Stimulated activated CD4-positive, alpha-beta T cell treated with anti-CD3 and anti-CD28 coated beads, Interleukin-2, amount 100 ng/mL, for 24 hours (primary cell): ENCODE measurements at regions not wholly inside any gene's neighbourhood (a gene's known extent, or its start where the extent isn't known, plus 50 kb on each side); places are given as distances from the start of the nearest gene placed in this dataset.
A peak's percentile ranks its signal among the peaks of the same experiment; 100 is the strongest.
"Not testable (repeated sequence)": the region's sequence is repeated elsewhere in the genome, so short reads cannot be mapped to it uniquely, and the experiment has no call there.

Source experiments
- DNase-seq, 2 donors: peaks; one replicate each; pipeline ENCODE4 v3.0.0-alpha.2; 2020

DNA sequence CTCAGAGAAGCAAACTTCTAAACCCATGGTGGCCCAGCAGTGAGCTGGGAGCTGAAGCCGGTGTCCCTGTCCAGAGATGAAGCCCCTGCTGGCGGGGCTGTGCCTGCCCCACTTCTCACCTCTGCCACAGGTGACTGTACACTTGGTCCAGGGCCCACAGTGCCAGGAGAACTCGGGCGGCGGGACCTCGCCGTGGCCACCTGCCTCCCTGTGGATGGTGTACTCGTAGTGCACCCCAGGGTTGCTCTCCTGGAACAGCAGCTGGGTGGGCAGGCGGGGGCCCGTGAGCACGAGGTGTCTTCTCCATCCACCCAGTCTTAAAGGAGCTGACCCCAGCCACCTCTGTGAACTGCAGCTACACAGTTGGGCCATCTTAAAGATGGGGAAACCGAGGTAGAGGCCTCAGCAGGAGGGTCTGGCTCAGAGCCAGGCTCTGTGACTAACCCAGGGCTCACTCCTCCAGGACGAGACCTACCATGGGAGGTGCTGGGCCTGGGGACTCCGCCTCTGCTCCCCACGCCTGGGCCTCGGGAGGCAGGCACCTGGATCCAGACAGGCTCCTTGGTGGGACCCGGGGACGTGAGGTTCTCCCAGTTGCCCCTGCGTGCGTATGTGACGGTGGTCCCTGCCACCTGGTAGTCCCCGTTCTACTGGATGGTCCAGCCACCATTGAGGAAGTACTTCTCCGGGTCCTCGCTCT is 113.1 kb upstream of the AKAP13 start:
- DNase-seq, result not testable (repeated sequence)

- no peak for DNase-seq
Observed at GRCh38 chr15:85274315-85275050, 105.9 kb upstream of the AKAP13 start.

DNA sequence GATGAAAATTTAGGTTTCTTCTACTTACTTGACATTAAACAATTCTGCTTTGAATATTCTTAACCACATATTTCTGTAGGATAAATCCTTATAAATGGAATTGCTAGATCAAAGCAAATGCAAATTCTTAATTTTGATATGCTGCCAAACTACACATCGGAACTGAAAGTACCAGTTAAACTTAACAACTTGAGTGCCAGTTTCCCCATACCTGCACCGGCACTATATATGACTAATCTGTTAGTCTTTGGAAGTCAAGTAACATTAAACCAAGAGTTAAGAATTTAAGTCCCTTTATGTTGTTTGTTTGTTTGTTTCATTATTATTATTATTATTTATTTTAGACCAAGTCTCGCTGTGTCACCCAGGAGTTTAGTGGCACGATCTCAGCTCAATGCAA is 103.9 kb upstream of the AKAP13 start:
- DNase-seq, result no peak

DNA sequence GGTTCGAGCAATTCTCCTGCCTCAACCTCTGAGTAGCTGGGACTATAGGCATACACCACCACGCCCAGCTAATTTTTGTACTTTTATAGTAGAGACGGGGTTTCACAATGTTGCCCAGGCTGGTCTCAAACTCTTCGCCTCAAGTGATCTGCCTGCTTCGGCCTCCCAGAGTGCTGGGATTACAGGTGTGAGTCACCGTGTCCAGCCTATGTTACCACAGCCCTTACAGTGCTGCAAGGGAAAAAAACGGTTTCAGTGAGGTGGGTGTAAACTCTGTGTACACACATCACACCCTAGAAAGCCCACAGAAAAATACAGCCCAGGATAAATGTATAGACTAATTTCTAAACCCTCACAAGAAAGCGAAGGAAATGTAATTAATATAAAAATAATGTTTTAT is 103.5 kb upstream of the AKAP13 start:
- no peak for DNase-seq

DNA sequence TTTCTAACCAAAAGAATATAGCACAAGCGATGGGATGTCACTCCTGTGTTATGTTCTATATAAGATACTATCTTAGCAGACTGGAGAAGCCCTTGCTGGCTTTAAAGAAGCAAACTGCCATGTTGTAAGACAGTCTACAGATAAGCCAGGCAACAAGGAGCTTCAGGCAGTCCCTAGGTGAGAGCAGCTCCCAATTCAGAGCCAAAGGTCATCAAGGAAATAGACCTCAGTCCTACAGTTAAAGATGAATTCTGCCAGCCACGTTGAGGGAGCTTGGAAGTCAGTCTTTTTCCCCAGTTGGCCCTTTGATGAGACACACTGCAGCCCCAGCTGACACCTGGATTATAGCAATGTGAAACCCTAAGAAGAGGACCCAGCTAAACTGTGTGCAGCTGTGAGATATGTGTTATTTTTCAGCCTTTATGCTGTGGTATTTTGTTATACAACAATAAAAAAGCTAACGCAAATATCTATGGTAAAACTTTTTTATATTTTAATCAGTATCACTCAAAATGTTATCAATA is 102.5 kb upstream of the AKAP13 start:
- no peak for DNase-seq

DNA sequence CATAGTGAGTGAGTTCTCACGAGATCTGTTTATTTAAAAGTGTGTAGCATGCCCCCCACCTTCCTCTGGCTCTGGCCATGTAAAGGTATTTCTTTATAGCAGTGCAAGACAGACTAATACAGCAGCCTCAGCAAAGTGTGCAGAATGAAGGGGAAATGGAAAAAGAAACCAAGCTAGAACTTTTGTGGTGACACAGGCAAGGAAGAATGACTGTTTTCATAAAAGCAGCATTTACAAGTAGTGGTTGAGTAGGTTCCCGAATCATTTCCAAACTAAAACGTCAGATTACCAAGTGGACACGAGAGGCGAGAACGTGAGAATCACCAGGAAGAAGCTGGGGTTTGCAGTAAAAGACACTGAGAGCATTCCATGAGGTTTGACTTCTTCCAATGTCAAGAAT is 100.2 kb upstream of the AKAP13 start:
- DNase-seq, result no peak

DNA sequence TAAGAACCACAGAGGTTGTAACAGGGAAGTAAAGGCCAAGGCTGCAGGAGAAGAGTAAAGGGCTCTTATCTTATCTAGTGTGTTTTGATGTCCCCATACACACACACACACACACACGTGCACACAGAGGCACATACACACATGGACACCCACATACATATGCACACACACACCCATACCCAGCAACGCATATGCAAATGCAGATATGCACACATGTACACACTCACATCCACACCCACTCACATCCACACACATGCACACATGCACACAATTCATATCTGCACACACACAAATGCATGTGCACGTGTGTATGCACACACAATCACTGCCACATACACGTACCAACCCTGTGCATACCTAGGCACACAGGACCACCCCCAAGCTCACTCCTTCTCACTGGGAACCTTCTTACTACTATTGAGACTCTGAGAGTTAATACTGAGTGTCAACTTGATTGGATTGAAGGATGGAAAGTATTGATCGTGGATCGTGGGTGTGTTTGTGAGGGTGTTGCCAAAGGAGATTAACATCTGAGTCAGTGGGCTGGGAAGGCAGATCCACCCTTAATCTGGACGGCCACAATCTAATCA is 99.0 kb upstream of the AKAP13 start:
- DNase-seq, result no peak

DNA sequence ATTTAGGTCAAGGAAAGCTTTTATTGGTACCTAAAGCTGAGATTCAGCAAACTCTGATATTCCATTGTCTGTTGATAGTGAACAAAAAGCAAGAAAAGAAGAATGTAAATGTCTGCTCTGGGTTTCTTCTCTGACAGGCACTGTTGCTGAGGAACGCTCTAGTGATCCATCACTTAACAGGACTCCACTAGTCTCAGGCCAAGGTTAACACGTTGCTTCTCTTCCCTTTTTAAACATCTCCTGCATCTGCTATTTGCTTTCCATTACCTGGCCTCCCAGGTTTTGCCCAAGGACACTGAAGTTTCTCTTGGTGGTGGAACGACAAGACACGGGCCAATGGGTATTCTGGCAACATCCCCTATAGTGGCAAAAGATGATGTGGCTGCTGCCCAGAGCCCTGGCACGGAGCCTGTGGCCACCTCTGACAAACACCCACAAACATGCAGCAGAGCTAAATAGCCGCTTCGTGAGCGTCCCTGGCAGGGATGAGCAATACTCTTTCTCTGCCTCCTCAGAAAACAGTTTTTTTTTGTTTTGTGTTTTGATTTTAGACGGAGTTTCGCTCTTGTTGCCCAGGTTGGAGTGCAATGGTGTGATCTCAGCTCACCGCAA is 97.8 kb upstream of the AKAP13 start:
- DNase-seq, result no peak

DNA sequence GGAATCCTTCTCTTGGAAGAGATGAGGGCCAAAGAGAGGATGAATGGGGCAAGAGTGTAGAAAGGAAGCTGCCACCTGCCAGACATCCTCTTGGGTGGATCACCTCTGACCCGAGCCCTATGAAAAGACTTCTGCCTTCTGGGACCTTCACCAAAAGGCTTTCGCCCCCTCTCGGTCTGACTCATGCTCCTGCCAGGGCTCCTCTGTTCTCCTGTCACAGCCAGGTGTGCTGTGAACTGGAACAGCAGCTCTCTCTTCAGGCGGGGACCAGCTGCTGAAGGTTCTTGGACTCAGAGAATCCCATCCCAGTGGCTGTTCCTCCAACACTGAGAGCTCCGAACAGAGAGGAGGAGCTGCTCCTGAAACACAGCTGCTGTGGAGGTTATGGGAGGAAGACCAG is 96.6 kb upstream of the AKAP13 start:
- not testable (repeated sequence) for DNase-seq

GRCh38 chr15:85284497-85284896 is 95.9 kb upstream of the AKAP13 start:
- DNase-seq, result no peak

DNA sequence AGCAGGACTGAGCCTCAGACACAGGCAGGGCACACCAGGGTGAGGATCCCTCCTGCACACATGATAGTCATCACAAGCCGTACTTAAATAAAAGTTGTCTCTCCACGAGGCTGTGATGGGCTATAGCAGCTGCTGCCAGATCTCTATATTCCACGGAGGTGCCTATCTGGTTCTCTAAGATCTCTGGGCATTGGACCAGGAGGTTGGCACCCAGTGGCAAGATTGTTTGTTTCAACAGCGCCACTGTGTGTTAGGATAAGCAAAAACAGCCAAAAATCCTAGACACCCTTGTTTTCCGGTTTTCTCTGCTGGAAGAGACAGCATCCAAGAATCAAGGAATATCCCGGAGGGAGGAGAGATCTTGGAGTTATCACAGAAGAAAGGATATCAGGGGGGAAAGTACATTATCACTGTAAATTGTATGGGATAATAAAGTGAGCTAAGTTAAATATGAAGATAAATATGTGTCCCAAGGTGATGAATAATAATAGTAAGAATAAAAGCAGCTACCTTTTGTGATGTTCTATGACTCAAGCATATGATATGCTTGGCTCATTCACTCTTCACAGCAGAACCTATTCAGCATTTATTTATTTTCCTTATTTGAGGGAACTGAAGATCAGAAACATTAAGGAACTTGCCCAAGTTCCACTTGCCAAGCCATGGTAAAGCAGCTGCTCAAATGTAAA is 90.6 kb upstream of the AKAP13 start:
- no peak for DNase-seq

DNA sequence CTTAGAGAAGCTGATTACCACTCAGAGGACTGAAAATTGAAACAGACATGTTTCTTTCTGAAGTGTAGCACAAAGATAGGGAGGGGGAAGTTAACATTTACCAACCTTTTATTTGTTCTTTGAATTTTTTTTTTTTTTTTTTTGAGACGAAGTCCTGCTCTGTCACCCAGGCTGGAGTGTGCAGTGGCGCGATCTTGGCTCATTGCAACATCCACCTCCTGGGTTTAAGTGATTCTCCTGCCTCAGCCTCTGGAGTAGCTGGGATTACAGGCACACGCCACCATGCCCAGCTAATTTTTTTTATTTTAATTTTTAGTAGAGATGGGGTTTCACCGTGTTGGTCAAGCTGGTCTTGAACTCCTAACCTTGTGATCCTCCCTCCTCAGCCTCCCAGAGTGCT is 87.8 kb upstream of the AKAP13 start:
- not testable (repeated sequence) for DNase-seq

DNA sequence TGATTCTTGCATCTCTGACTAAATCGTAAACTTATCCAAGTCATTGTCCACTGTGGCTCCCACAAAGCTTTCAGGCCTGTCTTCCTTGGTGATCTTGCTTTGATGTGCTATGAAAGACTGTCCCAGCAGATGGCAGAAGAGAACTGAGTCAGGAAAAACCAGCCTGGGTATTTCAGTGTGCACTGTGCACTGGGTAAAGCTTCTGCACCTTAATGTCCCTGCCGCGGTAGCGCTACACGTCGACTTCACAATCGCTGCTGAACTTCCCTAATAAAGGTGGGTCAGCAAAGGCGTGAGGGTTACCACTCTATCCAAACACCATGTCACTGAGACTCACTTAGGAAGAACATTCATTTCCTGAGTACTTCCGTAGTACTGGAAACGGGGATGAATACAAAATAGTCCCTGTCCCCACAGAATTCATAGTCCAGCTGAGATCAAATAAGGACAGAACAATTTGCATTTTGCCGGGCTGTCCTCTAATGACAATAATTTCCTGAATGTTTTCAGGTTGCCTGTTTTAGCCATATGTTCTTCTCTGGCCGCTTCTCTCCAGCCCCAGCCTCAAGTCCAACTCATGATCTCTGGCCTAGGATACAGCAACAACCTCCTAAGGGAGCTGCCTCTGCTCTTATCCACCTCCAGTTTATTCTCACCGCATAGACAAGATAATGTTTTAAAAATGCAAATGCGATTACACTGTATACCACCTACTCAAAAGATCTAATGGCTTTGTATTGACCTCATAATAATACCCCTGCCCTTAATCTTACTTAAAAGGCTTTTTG is 83.6 kb upstream of the AKAP13 start:
- DNase-seq, result peak; percentile 56 to 75

GRCh38 chr15:85297537-85297936 is 82.9 kb upstream of the AKAP13 start:
- no peak for DNase-seq

DNA sequence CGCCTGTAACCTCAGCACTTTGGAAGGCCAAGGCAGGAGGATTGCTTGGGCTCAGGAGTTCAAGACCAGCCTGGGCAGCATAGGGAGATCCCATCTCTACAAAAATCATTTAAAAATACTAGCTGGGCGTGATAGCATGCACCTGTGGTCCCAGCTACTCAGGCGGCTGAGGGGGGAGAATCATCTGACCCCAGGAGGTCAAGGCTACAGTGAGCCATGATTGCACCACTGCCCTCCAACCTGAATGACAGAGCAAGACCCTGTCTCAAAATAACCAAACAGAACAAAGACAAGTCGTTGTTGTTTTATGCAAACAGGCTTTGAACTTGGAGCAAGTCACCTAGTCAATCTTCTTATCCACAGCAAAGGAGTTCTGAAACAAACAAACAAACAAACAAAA is 82.0 kb upstream of the AKAP13 start:
- no peak for DNase-seq

- DNase-seq, result no peak
Observed at GRCh38 chr15:85298941-85299340, 81.5 kb upstream of the AKAP13 start.

DNA sequence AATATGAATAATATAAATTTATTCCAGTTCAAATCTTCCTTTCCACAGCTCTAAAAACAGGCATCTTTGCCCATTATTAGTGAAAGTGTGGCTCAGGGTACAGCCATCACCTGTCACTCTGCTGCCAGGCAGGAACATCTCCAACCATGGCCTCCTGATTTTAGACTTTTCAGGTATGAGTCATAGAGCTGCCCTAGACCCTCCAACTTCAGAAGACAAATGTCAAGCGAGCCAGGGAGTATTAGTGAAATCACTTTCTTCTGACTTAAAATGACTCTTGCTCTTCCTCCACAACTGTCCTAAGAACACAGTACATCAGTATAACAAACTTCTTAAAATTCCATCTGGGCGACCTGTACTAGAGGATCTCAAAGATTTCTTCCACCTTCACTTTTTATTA is 78.1 kb upstream of the AKAP13 start:
- no peak for DNase-seq

- no peak for DNase-seq
Observed at GRCh38 chr15:85305050-85305449, 75.4 kb upstream of the AKAP13 start.

GRCh38 chr15:85306946-85307686 is 73.3 kb upstream of the AKAP13 start:
- DNase-seq, result no peak

- DNase-seq, result no peak
Observed at GRCh38 chr15:85307687-85308045, 72.7 kb upstream of the AKAP13 start.

GRCh38 chr15:85311647-85312046 is 68.8 kb upstream of the AKAP13 start:
- no peak for DNase-seq

- no peak for DNase-seq
Observed at GRCh38 chr15:85312486-85312885, 67.9 kb upstream of the AKAP13 start.
